ENCODE measurements at regions not wholly inside any gene's neighbourhood (a gene's known extent, or its start where the extent isn't known, plus 50 kb on each side); places are given as distances from the start of the nearest gene placed in this dataset.

GRCh38 chr2:18154812-18155211, 276.3 kb downstream of the KCNS3 start:
- TF ChIP-seq EZH2 (IDR thresholded peaks at IDR 0.05) (no peak), POLR2AphosphoS5 (IDR thresholded peaks at IDR 0.05; ENCODE audit: borderline replicate concordance, low read depth, low read length) (no peak), FOXP2 (optimal IDR thresholded peaks at IDR 0.05; ENCODE audit: control extremely low read depth, extremely low read length, insufficient read depth) (no peak)

All from SK-N-MC (cell line).